AG09309 (cell line): ENCODE measurements at regions not wholly inside any gene's neighbourhood (a gene's known extent, or its start where the extent isn't known, plus 50 kb on each side); places are given as distances from the start of the nearest gene placed in this dataset.

Experiments
- DNase-seq: peaks from one replicate; pipeline ENCODE4 v3.0.0-alpha.2; 2010; ENCODE audit warnings: low read depth
- H3K4me3 ChIP-seq: 2 replicates; pipeline ENCODE4 v1.5.1; 2011; ENCODE audit warnings: mild to moderate bottlenecking, low read depth, low read length, moderate library complexity; ENCODE audit not compliant: control insufficient read depth
- TF ChIP-seq, protein P1 (sequence below): IDR thresholded peaks from 2 replicates; pipeline ENCODE4 v1.5.1; 2011; ENCODE audit warnings: mild to moderate bottlenecking, low read depth, low read length, inconsistent platforms; ENCODE audit not compliant: insufficient read depth, control insufficient read depth; ENCODE audit errors: missing control alignments

DNA sequence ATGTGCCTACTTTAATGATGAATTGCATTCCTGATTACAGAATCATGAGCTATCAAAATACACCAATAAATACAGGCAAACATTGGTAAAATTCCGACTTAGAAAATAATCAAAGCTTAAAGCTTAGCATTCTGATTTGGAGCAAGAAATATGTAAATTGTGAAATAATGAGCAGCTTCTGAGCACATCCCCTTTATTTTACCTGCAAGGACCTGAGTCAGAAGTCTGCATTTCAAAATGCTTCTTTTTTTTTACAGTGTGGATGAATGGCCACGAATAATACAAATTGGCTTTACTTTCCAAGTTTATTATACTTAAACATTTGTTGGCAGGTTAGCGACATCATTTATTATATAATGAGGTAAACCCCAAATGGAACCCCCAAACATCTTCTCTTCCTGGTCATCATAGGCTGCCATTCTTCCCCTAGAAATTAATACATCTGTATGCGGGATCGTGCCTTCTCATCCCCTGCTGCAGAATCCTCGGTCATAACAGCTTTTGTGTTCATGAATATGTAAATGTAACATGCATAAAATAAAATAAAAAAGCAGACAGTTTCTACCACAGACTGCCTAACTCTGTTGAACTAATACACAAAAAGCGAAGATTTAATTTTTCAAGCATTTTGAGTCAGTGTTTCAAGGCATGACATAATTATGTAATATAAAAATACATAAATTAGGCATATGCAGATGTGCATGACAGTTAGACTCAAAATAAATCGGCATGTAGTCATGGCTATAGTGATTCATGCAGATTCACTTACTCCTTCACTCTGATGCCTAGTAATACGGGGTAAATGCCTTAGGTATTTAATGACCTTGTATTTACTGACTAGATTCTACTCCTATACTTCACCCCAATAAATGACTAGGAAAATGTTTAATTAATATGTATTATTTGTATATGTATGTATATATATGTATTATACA lies 339.7 kb downstream of the USP25 start:
- no peak for DNase-seq
- TF ChIP-seq, protein P1, sequence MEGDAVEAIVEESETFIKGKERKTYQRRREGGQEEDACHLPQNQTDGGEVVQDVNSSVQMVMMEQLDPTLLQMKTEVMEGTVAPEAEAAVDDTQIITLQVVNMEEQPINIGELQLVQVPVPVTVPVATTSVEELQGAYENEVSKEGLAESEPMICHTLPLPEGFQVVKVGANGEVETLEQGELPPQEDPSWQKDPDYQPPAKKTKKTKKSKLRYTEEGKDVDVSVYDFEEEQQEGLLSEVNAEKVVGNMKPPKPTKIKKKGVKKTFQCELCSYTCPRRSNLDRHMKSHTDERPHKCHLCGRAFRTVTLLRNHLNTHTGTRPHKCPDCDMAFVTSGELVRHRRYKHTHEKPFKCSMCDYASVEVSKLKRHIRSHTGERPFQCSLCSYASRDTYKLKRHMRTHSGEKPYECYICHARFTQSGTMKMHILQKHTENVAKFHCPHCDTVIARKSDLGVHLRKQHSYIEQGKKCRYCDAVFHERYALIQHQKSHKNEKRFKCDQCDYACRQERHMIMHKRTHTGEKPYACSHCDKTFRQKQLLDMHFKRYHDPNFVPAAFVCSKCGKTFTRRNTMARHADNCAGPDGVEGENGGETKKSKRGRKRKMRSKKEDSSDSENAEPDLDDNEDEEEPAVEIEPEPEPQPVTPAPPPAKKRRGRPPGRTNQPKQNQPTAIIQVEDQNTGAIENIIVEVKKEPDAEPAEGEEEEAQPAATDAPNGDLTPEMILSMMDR, result no peak
- no peak overlapping the region for H3K4me3 ChIP-seq

GRCh38 chr21:16070207-16070651 lies 340.4 kb downstream of the USP25 start:
- DNase-seq, result no peak
- TF ChIP-seq, protein P1, result peak; percentile 44
- peak overlapping the region; percentile 47 for H3K4me3 ChIP-seq

GRCh38 chr21:16071092-16071491 lies 341.3 kb downstream of the USP25 start:
- H3K4me3 ChIP-seq, result peak overlapping the region; percentile 47
- DNase-seq, result no peak
- TF ChIP-seq, protein P1, result no peak

- TF ChIP-seq, protein P1, result no peak
- no peak overlapping the region for H3K4me3 ChIP-seq
- no peak for DNase-seq
Measured at GRCh38 chr21:16071761-16072160, 342.0 kb downstream of the USP25 start.

DNA sequence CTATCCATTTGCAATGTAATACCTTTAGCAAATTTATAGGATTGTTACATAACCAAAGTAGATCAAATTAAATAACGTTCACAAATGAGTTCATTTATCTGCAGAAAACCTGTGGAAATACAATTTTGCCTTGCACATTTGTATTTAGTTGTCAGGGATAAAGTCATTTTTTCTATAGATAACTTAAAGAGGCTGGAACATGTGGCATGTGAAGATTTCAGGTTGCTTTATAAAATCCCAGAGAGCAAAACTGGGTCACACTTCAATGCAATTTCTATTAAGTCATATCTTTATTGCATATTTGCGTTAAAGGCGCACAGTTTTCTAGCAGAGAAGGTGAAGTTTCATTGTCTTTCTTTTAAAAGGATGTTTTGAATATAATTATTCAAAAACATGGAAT lies 342.4 kb downstream of the USP25 start:
- no peak overlapping the region for H3K4me3 ChIP-seq
- no peak for DNase-seq
- TF ChIP-seq, protein P1, result no peak

DNA sequence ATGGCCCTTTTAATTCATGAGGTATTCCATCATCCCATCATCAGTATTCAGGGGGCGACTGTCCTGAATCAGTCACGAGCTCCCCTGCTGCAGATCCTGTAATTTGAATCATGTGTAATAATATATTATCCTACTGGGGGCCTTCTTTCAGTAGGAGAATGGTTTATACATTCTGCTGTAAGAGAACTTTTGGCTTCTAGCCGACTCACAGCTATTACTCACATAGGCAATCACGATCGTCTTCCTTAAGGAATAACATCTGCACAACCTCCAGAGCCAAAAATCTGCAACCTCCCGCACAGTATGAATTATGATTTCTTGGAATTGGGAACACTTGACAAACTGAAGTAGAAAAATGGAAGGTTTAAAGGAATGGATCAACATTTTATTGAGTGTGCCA lies 343.0 kb downstream of the USP25 start:
- H3K4me3 ChIP-seq, result peak overlapping the region; percentile 12
- TF ChIP-seq, protein P1, result no peak
- peak; percentile 80 for DNase-seq

DNA sequence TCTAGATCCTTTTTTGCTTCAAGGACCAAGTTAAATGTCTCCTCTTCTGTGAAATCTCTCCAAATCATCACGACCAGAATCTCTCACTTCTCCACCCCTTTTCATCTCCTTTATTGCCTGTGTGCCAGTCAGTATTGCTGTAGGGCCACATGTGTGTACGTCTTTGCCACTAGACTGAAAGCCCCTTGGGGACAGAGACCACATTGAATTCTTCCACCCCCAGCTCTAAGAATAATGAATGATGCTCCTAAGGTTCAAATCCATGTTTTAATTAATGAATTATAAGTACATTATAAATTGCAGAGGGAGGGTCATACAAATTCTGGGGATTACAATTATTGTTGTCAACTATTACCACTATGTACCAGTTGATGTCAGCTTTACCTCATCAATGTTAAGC lies 343.8 kb downstream of the USP25 start:
- H3K4me3 ChIP-seq, result no peak overlapping the region
- TF ChIP-seq, protein P1, result no peak
- no peak for DNase-seq
